ENCODE measurements at regions not wholly inside any gene's neighbourhood (a gene's known extent, or its start where the extent isn't known, plus 50 kb on each side); places are given as distances from the start of the nearest gene placed in this dataset.

- no peak for DNase-seq
These were observed 511.2 kb downstream of the EIPR1 start for GRCh38 chr2:2866459-2866858.

- no peak for DNase-seq
These were observed 515.2 kb downstream of the EIPR1 start for GRCh38 chr2:2862386-2862785.

- no peak for DNase-seq
These were observed 515.9 kb downstream of the EIPR1 start for GRCh38 chr2:2861666-2862240.

DNA sequence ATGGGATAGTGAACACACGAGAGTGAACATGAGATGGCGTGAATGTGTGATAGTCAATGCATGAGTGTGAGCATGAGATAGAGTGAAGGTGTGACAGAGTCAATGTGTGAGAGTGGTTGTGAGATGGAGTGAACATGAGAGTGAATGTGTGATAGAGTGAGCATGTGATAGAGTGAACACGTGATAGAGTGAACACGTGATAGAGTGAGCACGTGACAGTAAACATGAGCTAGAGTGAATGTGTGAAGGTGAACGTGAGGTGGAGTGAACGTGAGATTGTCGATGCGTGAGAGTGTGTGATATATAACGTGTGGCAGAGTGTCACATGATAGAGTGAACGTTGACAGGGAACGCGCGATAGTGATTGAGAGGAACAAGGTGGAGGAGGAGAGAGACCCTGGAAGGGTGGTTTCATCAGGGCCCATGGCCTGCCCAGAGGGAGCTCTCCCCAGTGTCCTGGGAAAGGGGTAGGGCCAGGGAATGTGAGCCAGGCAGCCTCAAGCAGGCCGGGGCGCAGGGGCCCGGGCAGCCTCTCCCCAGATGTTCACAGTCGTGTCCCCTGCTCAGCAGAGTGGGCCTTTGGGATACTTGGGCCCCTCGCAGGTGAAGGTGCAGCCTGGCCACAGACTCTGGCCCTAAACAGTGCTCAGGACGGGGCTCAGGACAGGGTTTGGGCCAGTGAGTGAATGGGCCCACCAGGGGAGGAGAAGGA lies 516.9 kb downstream of the EIPR1 start:
- DNase-seq = no peak

GRCh38 chr2:2859732-2860131 lies 517.9 kb downstream of the EIPR1 start:
- no peak for DNase-seq

- DNase-seq = no peak
These were observed 518.5 kb downstream of the EIPR1 start for GRCh38 chr2:2859164-2859563.

DNA sequence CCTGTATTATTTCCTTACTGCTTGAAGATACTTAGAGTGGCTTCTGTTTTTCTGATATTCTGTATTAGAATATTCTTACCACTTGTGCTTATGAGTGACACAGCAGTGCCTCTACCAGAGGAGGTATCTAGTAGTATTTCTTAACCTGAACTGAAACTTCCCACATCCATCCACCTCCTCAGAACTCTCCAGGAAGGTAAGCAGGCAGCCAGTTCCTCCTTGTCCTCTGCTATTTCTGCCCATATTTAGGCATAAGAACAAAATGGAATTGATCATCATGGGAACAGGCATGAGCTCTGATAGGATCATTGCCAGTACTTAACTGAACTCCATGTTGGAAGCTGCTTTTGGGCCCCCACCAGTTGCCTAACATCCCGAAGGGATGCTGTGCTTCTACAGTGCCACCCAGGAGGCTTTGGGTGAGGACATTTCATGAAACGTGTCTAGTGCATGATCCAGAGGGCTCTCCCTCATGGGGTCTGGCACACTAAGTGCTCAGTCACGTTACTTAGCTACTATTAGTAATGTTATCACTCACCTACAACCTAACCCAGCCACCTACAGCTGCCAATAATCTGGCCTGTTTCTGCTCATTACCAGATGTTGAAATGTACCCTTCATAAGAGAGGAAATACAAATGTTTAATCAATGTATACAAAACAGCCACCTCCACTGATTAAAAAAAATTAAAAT lies 520.7 kb downstream of the EIPR1 start:
- no peak for DNase-seq

DNA sequence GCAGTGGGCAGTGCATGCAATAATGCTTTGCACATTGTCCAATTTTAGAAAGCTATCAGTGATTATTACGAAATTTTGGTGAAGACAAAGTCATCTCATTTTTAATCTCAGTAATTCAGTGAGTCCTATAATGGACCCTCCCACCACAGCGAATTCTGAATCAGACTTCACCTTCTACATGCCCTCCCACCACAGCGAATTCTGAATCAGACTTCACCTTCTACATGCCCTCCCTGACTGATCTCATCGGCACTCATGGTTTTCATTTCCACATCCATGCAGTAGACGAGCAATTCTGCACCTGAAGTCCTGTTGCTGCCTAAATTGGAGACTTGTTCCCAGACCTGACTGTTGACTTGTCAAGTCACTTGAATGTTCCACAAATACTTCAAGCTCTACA lies 522.3 kb downstream of the EIPR1 start:
- no peak for DNase-seq

- DNase-seq = no peak
These were observed 522.3 kb upstream of the MYT1L start for GRCh38 chr2:2853346-2853745.

DNA sequence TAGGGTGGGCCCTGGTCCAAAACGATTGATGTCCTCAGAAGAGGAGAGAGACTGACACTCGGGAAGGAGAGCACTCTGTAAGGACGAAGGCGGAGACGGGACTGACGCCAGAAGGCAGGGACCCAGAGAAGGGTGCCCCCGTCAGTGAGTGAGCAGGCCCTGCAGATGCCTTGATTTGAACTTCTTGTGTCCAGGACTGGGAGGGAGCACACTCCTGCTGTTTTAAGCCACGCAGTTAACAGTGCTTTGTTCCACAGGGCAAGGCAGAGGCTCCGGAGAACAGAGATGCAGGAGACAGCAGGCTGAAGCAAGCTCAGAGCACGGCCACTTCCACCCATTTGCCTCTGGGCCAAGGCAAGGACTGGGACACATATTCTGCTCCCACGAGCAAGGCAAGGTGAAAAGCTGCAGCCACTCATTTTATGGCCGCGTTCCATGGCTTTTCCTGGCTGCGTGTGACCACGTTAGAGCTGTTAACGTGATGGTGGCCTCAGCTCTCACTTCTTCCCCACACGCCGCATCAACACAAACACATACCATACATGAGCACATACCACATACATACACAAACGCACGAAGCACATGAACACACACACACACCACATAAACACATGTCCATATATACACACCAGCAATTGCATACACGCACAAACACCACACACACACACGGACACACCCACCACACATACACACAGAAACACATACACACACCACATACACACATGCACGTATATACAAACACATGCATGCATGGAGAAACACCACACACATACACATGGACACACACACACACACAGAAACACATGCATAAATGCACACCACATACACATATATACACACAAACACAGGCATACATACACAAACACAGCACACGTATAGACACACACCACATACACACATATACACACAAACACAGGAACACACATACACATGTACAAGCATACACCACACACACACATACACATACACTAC lies 521.0 kb upstream of the MYT1L start:
- DNase-seq = no peak

- no peak for DNase-seq
These were observed 520.2 kb upstream of the MYT1L start for GRCh38 chr2:2851316-2851715.

DNA sequence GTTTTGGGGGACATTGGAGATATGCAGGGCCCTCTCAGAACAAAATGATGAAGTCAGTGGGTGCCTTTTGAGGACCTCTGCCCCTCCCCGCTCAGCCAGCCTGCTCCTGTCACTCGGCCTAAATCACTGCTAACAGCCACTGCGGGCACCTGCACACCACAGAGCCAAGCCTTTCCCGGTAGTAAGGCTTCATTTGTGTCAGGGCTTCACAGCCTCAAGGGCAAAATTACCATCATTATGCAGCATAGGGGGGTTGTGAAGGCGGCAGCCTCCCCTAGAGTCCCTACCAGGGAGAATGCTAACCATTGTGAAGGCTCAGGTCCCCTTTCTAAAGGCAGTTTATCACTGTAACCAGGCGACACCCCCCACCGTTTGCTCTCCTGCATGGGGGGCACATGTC lies 519.8 kb upstream of the MYT1L start:
- no peak for DNase-seq

DNA sequence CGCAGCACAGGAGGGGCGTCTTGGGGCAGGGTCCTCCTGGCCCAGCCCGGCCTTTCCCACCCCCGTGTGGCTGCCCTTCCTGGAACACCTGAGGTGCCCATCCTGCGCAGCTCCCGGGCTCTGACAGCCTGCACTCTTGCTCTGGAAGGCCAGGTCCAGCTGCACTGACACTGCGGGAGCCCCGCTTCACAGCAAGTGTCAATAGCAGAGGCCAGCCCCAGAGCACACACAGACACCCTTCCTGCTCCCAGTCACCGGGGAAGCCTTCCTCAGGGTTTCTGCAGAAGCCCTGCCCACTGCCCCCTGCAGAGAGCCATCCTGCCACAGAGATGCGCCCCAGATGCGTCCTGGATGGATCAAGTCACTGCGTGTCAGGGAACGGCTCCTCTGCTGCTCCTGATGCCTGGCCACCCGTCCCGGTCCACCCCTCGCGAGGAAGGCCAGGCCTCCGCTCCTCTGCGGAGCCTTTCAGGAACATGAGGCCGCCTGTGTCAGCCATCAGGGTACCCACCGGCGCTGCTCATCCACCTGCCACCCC lies 519.2 kb upstream of the MYT1L start:
- no peak for DNase-seq

GRCh38 chr2:2849464-2850217 lies 518.6 kb upstream of the MYT1L start:
- DNase-seq = no peak

- no peak for DNase-seq
These were observed 517.7 kb upstream of the MYT1L start for GRCh38 chr2:2848621-2849333.

DNA sequence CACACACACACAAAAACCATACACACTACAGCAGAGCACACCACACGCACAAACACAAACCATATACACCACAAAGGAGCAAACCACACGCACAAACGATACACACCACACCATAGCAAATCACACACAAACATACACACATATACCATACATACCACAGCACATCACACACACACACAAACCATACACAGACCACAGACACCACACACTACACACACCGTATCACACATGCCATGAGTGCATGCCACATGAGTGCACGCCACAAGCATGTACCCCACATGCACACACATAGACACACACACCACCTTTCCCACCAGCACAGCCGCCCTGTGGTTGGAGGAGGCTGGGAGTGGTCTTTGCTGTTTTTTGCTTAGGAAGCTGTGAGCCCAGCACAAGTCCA lies 517.1 kb upstream of the MYT1L start:
- DNase-seq = no peak

DNA sequence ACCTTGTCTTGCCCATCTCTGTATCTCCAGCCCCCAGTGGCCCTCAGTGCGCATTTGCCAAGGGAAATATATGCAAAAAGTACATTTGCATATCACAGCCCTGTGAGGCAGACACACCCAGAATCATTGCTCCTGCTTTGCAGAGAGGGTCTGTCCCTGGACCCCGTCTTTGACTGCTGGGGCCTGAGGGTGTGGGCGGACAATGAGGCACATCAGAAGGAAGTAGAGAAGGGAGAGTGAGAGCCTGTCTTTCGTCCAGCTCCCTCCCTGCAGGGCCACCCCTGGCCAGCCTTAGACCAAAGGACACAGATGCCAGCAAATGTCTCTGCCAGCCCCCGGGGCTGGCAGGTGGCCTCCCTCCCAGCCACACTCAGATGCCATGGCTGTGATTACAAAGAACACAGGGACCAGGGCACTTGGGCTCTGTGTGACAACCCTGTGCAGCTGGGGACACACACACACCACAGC lies 516.2 kb upstream of the MYT1L start:
- DNase-seq = no peak

DNA sequence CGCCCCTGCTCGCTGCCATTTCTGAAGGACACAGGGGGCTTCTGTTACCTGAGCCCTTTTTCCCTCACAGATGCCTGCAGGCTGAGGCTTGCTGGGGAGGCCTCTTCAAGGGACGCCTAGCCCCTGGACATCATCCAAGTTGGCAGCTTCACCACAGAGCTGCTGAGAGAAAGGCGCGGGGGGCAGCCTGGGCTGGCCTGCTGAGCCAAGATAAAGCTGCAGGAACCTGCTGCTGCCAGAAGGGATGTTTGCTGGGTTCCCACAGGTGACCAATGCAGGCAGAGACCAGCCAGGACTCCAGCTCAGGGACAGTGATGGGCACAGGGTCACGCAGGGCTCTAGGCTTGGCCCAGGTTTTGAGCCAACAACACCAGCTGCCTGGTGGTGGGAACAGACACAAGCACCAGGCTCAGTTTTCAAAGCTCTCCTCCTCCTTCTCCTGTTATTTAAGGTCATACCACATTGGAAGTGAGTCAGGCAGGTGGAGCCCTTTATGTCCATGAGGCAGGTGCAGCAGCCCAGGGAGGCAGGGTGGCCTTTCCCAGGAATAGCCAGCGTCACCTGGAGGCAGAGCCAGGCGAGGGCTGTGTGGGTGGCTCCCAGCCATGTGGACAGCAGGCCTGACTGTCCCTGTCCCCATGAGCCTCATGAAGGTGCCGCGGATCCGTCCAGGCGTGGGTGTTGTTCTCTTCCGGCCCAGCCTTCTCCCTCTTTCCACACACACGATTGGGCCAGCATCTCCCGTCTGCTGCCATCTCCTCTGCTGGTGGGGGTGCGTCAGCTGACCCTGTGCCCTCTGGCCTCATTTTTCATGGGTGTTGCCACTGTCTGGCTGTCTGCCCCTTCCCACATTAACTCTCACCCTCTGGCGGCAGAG lies 515.5 kb upstream of the MYT1L start:
- peak; percentile 74 for DNase-seq

- no peak for DNase-seq
These were observed 514.8 kb upstream of the MYT1L start for GRCh38 chr2:2845806-2846315.

- DNase-seq = no peak
These were observed 514.2 kb upstream of the MYT1L start for GRCh38 chr2:2845267-2845666.
